Ishikawa (cell line): ENCODE measurements at regions not wholly inside any gene's neighbourhood (a gene's known extent, or its start where the extent isn't known, plus 50 kb on each side); places are given as distances from the start of the nearest gene placed in this dataset.

ENCODE experiments used
- CEBPB ChIP-seq: IDR thresholded peaks from 2 replicates; pipeline ENCODE4 v1.6.1; 2012
- CREB1 ChIP-seq: IDR thresholded peaks from 2 replicates; pipeline ENCODE4 v1.6.1; 2012; ENCODE audit warnings: low read depth
- EGR1 ChIP-seq: IDR thresholded peaks from 2 replicates; pipeline ENCODE4 v1.6.1; 2012
- EP300 ChIP-seq: IDR thresholded peaks from 2 replicates; pipeline ENCODE4 v1.6.1; 2012; ENCODE audit warnings: borderline replicate concordance
- FOXM1 ChIP-seq: IDR thresholded peaks from 2 replicates; pipeline ENCODE4 v1.6.1; 2012; ENCODE audit warnings: low read depth, borderline replicate concordance
- NFIC ChIP-seq: IDR thresholded peaks from 2 replicates; pipeline ENCODE4 v1.6.1; 2012
- RAD21 ChIP-seq: IDR thresholded peaks from 2 replicates; pipeline ENCODE4 v1.6.1; 2012; ENCODE audit warnings: low read depth
- TAF1 ChIP-seq: IDR thresholded peaks from 2 replicates; pipeline ENCODE4 v1.6.1; 2012; ENCODE audit warnings: low read depth, mild to moderate bottlenecking
- TCF12 ChIP-seq: IDR thresholded peaks from 2 replicates; pipeline ENCODE4 v1.6.1; 2012; ENCODE audit warnings: low read depth
- TEAD4 ChIP-seq: IDR thresholded peaks from 2 replicates; pipeline ENCODE4 v1.6.1; 2012
- YY1 ChIP-seq: IDR thresholded peaks from 2 replicates; pipeline ENCODE4 v1.6.1; 2012; ENCODE audit warnings: low read depth
- ZBTB7A ChIP-seq: IDR thresholded peaks from 2 replicates; pipeline ENCODE4 v1.6.1; 2012; ENCODE audit warnings: low read depth
- TF ChIP-seq, protein P1 (sequence below): IDR thresholded peaks from 2 replicates; pipeline ENCODE4 v1.6.1; 2012
- TF ChIP-seq, protein P2 (sequence below): IDR thresholded peaks from 2 replicates; pipeline ENCODE4 v1.6.1; 2012
- TF ChIP-seq, protein P3 (sequence below): IDR thresholded peaks from 2 replicates; pipeline ENCODE4 v1.6.1; 2012; ENCODE audit warnings: low read depth, mild to moderate bottlenecking

DNA sequence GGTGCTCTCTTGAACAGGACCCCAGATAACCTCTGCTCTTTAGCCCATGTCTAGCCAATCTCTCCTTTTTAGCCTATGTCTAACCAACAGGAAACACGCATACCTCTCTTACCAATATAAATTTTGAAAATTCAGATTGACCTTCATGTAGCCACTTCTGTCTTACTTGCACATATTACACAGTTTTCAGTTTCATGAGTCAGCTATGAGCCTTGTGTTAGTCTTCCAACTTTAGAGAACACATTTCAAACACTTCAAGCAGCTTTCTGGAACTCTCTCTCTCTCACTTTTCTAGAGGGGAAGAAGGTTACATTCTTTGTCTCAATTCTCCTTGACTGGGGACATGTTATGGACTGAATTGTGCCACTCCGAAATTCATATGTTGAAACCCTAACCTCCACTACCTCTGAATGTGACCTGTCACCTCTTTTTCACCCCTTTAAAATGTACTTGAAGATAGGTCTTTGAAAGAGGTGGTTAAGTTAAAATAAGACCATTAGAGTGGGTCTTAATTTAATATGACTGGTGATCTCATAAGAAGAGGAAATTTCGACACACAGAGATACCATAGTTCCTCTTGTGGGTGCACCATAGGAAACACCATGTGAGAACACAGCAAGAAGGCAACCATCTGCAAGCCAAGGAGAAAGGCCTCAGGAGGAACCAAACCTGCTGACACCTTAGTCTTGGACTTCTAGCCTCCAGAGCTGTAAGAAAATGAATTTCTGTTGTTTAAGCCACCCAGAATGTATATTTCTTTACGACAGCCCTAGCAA is 480.3 kb upstream of the ALCAM start:
- TF ChIP-seq CEBPB, result no peak
- no peak for TF ChIP-seq TEAD4
- TF ChIP-seq YY1, result no peak

DNA sequence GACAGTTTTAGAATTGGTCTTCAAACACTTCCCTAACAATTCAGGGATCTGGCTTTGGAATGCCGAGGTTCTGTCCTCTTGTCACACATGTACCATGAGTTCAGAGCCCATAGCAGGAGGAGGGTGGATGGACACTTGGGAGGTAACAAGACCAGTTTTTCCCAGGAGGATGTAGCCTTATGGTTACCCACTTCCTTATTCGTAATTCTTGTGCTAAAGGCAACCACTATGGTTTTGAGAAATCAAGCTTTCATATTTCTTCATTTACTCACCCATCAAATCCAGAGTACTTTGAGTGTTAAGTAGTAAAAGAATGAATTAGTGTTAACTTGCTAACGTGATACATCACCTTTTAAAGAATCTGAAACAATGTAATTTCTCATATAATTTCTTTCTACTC is 479.6 kb upstream of the ALCAM start:
- no peak for TF ChIP-seq CEBPB
- TF ChIP-seq, protein P1, sequence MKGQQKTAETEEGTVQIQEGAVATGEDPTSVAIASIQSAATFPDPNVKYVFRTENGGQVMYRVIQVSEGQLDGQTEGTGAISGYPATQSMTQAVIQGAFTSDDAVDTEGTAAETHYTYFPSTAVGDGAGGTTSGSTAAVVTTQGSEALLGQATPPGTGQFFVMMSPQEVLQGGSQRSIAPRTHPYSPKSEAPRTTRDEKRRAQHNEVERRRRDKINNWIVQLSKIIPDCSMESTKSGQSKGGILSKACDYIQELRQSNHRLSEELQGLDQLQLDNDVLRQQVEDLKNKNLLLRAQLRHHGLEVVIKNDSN, result no peak
- no peak for TF ChIP-seq CREB1
- TF ChIP-seq EGR1, result no peak
- TF ChIP-seq ZBTB7A, result no peak
- TF ChIP-seq TAF1, result no peak
- no peak for TF ChIP-seq TCF12
- TF ChIP-seq RAD21, result no peak
- no peak for TF ChIP-seq TEAD4
- TF ChIP-seq NFIC, result no peak
- TF ChIP-seq YY1, result no peak
- TF ChIP-seq EP300, result no peak

DNA sequence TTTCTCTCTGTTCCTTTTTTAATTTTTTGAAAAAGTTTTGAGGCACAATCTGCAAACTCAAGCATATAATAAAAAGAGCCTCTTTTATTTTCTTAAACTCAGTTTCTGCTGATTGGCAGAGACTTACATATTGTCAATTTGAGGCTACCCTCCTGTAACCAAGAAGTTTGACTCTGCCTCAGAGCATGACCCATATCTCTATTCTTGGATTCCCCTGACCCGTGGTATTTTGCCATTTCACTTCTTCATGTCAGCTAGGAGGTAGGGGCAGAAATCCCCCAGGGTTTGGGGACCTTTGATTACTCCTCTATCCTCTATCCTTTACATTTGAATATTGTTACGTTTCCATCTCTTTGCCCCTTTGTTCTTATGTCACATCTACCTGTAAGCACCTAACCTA is 479.1 kb upstream of the ALCAM start:
- TF ChIP-seq, protein P1, result no peak
- no peak for TF ChIP-seq YY1
- TF ChIP-seq CREB1, result no peak

DNA sequence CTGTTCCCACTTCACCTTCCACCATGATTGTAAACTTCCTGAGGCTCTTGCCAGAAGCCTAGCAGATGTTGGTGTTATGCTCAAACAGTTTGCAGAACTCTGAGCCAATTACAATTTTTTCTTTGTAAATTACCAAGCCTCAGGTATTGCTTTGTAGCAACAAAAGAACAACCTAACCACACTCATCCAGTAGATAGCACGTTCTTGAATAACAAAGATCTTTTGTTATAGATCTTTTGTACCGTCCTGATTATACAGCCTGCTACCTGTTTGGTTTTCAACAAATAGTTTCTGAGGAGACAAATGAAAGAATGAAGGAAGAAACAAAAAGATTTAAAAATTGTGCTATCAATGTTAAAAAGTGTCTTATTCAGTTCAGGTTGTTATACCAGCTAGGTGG is 474.7 kb upstream of the ALCAM start:
- no peak for TF ChIP-seq CEBPB
- TF ChIP-seq FOXM1, result no peak
- TF ChIP-seq EP300, result no peak
- no peak for TF ChIP-seq TEAD4
- no peak for TF ChIP-seq TCF12
- TF ChIP-seq YY1, result no peak
- TF ChIP-seq ZBTB7A, result no peak
- no peak for TF ChIP-seq CREB1
- TF ChIP-seq EGR1, result no peak
- TF ChIP-seq NFIC, result no peak
- TF ChIP-seq, protein P2, sequence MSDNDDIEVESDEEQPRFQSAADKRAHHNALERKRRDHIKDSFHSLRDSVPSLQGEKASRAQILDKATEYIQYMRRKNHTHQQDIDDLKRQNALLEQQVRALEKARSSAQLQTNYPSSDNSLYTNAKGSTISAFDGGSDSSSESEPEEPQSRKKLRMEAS, result no peak
- TF ChIP-seq RAD21, result no peak
- TF ChIP-seq TAF1, result no peak
- TF ChIP-seq, protein P1, result no peak
- TF ChIP-seq, protein P3, sequence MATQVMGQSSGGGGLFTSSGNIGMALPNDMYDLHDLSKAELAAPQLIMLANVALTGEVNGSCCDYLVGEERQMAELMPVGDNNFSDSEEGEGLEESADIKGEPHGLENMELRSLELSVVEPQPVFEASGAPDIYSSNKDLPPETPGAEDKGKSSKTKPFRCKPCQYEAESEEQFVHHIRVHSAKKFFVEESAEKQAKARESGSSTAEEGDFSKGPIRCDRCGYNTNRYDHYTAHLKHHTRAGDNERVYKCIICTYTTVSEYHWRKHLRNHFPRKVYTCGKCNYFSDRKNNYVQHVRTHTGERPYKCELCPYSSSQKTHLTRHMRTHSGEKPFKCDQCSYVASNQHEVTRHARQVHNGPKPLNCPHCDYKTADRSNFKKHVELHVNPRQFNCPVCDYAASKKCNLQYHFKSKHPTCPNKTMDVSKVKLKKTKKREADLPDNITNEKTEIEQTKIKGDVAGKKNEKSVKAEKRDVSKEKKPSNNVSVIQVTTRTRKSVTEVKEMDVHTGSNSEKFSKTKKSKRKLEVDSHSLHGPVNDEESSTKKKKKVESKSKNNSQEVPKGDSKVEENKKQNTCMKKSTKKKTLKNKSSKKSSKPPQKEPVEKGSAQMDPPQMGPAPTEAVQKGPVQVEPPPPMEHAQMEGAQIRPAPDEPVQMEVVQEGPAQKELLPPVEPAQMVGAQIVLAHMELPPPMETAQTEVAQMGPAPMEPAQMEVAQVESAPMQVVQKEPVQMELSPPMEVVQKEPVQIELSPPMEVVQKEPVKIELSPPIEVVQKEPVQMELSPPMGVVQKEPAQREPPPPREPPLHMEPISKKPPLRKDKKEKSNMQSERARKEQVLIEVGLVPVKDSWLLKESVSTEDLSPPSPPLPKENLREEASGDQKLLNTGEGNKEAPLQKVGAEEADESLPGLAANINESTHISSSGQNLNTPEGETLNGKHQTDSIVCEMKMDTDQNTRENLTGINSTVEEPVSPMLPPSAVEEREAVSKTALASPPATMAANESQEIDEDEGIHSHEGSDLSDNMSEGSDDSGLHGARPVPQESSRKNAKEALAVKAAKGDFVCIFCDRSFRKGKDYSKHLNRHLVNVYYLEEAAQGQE, result no peak

DNA sequence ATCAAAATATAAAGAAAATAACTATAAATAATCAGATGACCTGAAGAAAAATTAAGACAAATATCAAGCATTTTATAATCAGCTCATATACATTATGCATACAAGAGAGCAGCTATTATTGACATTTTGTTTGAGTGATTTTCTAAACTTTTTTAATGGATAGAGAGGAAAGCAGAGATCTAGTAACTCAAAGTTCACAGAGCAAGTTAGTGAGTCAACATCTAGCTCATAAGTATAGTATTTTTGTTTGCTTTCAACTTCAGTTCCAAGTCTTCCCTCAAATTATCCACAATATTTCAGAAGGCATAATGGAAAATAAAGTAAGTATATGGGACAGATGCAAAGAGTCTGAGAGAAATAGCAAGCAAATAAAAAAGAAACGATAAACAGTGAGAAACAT is 470.1 kb upstream of the ALCAM start:
- no peak for TF ChIP-seq RAD21
- TF ChIP-seq TCF12, result no peak
- no peak for TF ChIP-seq NFIC
- TF ChIP-seq EGR1, result no peak
- TF ChIP-seq CREB1, result no peak
- TF ChIP-seq, protein P2, result no peak
- TF ChIP-seq TAF1, result no peak
- TF ChIP-seq, protein P1, result no peak
- TF ChIP-seq ZBTB7A, result no peak
- no peak for TF ChIP-seq EP300
- no peak for TF ChIP-seq FOXM1
- no peak for TF ChIP-seq CEBPB
- TF ChIP-seq TEAD4, result no peak
- TF ChIP-seq, protein P3, result no peak
- TF ChIP-seq YY1, result no peak
